HG02763 (cell line): ENCODE measurements at regions not wholly inside any gene's neighbourhood (a gene's known extent, or its start where the extent isn't known, plus 50 kb on each side); places are given as distances from the start of the nearest gene placed in this dataset.
"Not testable (repeated sequence)": the region's sequence is repeated elsewhere in the genome, so short reads cannot be mapped to it uniquely, and the experiment has no call there.

Experiments used
- ATAC-seq: cut with Tn5 transposase; IDR thresholded peaks from one replicate; pipeline ENCODE4 v1.9.1; 2021; ENCODE audit warnings: mild to moderate bottlenecking, moderate library complexity; ENCODE audit not compliant: unreplicated experiment

- ATAC-seq, result not testable (repeated sequence)
Observed at GRCh38 chr2:88802026-88802425, 110.6 kb downstream of the RPIA start.

- ATAC-seq, result no peak
Observed at GRCh38 chr2:88807237-88807962, 115.9 kb downstream of the RPIA start.

- no peak for ATAC-seq
Observed at GRCh38 chr2:88808083-88808482, 116.6 kb downstream of the RPIA start.

- ATAC-seq, result no peak
Observed at GRCh38 chr2:88808652-88809051, 117.2 kb downstream of the RPIA start.

- no peak for ATAC-seq
Observed at GRCh38 chr2:88809216-88809615, 117.7 kb downstream of the RPIA start.

- peak; percentile 54 for ATAC-seq
Observed at GRCh38 chr2:88810017-88810416, 118.5 kb downstream of the RPIA start.

- ATAC-seq, result no peak
Observed at GRCh38 chr2:88810488-88810887, 119.0 kb downstream of the RPIA start.

GRCh38 chr2:88811233-88811632 is 119.8 kb downstream of the RPIA start:
- no peak for ATAC-seq

- no peak for ATAC-seq
Observed at GRCh38 chr2:88811681-88812080, 120.2 kb downstream of the RPIA start.

- no peak for ATAC-seq
Observed at GRCh38 chr2:88813612-88814011, 122.1 kb downstream of the RPIA start.

- ATAC-seq, result no peak
Observed at GRCh38 chr2:88815282-88815681, 123.8 kb downstream of the RPIA start.

- no peak for ATAC-seq
Observed at GRCh38 chr2:88815697-88816096, 124.2 kb downstream of the RPIA start.

- no peak for ATAC-seq
Observed at GRCh38 chr2:88818381-88818780, 126.9 kb downstream of the RPIA start.

- no peak for ATAC-seq
Observed at GRCh38 chr2:88824951-88825350, 133.5 kb downstream of the RPIA start.

GRCh38 chr2:88826399-88826798 is 134.9 kb downstream of the RPIA start:
- no peak for ATAC-seq

GRCh38 chr2:88827821-88828220 is 136.3 kb downstream of the RPIA start:
- no peak for ATAC-seq

- no peak for ATAC-seq
Observed at GRCh38 chr2:88828397-88829137, 137.1 kb downstream of the RPIA start.

GRCh38 chr2:88829607-88830463 is 138.4 kb downstream of the RPIA start:
- no peak for ATAC-seq

- no peak for ATAC-seq
Observed at GRCh38 chr2:88831071-88831791, 139.8 kb downstream of the RPIA start.

- peak; percentile 79 for ATAC-seq
Observed at GRCh38 chr2:88831792-88832248, 140.3 kb downstream of the RPIA start.
